Left hindlimb (tissue), 1 donor: ENCODE measurements at regions not wholly inside any gene's neighbourhood (a gene's known extent, or its start where the extent isn't known, plus 50 kb on each side); places are given as distances from the start of the nearest gene placed in this dataset.
A peak's percentile ranks its signal among the peaks of the same experiment; 100 is the strongest.

Source experiments
- DNase-seq: peaks from one replicate; pipeline ENCODE4 v3.0.0-alpha.2; 2018

GRCh38 chr6:89028774-89029173 lies 51.8 kb upstream of the PNRC1 start:
- no peak for DNase-seq

- DNase-seq: no peak
These were observed 52.8 kb upstream of the PNRC1 start for GRCh38 chr6:89027756-89028155.

- no peak for DNase-seq
These were observed 54.4 kb upstream of the PNRC1 start for GRCh38 chr6:89026151-89026550.

DNA sequence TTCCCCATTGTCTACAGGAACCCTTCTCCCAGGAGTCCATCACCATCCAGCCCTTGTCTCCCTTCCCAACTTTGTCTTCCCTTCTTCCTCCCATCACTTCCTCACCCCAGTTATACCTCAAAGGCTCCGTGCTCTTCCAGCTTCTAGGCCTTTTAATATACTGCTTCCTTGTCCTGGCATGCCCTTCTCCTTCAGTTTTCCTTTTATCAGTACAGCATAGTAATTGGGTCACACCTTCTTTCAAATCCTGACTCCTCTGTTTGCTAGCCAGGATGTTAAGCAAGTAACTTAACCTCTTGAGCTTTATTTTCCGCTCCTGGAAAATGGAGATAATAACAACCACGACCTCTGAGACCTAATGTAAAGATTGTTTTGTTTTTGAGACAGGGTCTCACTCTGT lies 54.9 kb upstream of the PNRC1 start:
- no peak for DNase-seq

- DNase-seq: no peak
These were observed 56.1 kb upstream of the PNRC1 start for GRCh38 chr6:89024456-89024855.

DNA sequence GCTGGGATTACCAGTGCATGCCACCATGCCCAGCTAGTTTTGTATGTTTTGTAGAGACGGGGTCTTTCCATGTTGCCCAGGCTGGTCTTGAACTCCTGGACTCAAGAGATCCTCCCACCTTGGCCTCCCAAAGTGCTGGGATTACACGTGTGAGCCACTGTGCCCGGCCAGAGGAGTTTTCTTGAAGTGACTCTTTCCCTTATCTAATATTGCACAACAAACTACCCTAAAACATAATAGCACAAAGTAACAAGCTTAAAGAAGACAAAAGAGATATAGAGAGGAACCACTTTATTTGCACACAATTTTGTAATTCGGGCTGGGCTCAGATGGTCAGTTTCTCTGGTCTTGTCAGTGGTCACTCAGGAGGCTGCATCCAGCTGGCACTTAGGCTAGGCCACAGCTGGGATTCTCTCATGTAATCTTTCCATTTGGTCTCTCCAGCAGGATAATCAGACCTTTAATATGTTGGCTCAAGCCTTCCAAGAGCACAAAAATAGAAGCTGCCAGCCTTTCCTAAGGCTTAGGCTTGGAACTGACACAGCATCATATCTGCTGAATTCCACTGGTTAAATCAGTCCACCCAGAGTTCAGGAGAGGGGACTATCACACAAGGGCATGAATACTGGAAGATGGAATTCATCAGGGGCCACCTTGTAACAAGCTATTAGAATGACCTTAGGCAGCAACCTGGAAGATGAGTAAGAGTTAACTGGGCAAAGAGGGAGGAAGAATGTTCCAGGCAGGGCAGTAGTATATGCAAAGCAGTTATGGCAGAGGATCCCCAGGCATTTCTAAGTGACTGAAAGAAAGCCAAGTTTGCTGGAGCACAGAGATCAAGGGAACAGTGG lies 56.7 kb upstream of the PNRC1 start:
- DNase-seq: peak; percentile 47

- no peak for DNase-seq
These were observed 57.8 kb upstream of the PNRC1 start for GRCh38 chr6:89022798-89023197.

DNA sequence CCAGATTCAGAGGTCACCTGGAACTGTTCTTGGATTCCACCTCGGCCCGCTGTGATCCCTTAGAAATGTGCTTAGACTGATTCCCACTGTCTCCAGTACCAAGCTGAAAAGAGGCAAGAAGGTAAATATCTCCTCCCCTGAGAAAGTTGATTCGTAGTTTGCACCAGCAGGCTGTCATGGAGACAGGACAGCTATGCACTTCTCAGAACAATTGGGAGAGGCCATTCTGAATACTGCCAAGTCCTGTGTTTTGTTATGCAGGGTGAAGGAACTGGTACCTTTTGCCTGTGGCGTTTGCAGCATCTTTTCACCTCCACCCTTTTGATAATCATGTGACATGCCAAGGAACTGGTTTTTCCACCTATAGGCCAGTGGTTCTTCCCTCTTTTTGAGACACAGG lies 58.2 kb upstream of the RNGTT start:
- DNase-seq: no peak

DNA sequence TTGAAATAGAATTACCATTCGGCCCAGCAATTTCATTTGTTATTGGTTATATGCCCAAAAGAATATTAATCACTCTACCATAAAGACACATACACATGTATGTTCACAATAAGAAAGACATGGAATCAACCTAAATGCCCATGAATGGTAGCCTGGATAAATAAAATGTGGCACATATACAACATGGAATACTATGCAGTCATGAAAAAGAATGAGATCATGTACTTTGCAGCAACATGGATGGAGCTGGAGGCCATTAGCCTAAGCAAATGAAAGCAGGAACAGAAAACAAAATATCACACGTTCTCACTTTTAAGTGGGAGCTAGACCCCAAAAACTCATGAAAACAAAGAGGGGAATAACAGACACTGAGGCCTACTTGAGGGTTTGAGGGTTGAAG lies 52.6 kb upstream of the RNGTT start:
- DNase-seq: no peak

DNA sequence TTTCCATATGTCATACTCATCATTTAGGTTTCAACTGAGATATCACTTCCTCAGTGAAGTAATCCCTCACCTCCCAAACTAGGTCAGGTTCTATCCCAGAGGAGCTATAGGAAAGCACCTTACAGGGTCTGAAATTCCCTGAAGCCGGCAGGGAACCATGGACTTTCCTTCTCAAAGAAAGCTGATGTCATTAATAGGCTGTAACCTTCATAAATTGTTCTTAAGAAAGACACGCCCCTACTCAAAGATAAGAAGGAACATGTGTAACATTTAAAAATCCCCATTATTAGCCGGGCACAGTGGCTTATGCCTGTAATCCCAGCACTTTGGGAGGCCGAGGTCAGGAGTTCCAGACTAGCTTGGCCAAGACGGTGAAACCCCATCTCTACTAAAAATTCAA lies 50.0 kb upstream of the RNGTT start:
- no peak for DNase-seq
